Breast epithelium (tissue), 4 donors: ENCODE measurements at regions not wholly inside any gene's neighbourhood (a gene's known extent, or its start where the extent isn't known, plus 50 kb on each side); places are given as distances from the start of the nearest gene placed in this dataset.

Experiments
- DNase-seq, 2 donors: peaks; one replicate each; pipeline ENCODE4 v3.0.0-alpha.2; 2019; ENCODE audit warnings: low spot score in 2 of 2
- H3K27ac ChIP-seq, 2 donors: fragments of 200-600 bp; sonication (generic) in 1 of 2; one replicate each; pipeline ENCODE4 v1.5.1; 2016 to 2019; ENCODE audit warnings: mild to moderate bottlenecking in 1 of 2
- H3K27me3 ChIP-seq, 2 donors: fragments of 200-600 bp; sonication (generic) in 1 of 2; one replicate each; pipeline versions ENCODE4 v1.5.1 to v1.6.0; 2017 to 2019; ENCODE audit warnings: control low read depth in 1 of 2, mild to moderate bottlenecking in 1 of 2
- H3K36me3 ChIP-seq: fragments of 200-600 bp; one replicate; pipeline ENCODE4 v1.5.1; 2019
- H3K4me1 ChIP-seq, 2 donors: fragments of 200-600 bp; sonication (generic); one replicate each; pipeline ENCODE4 v1.5.1; 2016 to 2019; ENCODE audit warnings: control low read depth in 1 of 2
- H3K4me3 ChIP-seq, 3 donors: fragments of 200-600 bp; sonication (generic); 1 replicate in 2 of 3; 2 replicates in 1 of 3; pipeline ENCODE4 v1.5.1; 2016 to 2019; ENCODE audit warnings: mild to moderate bottlenecking in 3 of 3, moderate library complexity in 2 of 3
- H3K9me3 ChIP-seq, 2 donors: fragments of 200-600 bp; sonication (generic) in 1 of 2; one replicate each; pipeline ENCODE4 v1.5.1; 2016 to 2019; ENCODE audit warnings: control low read depth in 1 of 2
- CTCF ChIP-seq, 3 donors: fragments of 450-650 bp; IDR thresholded peaks; one replicate each; pipeline ENCODE4 v1.5.1; 2016 to 2017; ENCODE audit warnings: antibody characterized with exemption in 3 of 3, mild to moderate bottlenecking in 3 of 3, moderate library complexity in 3 of 3
- POLR2A ChIP-seq: fragments of 450-650 bp; IDR thresholded peaks from one replicate; pipeline ENCODE4 v1.6.1; 2016; ENCODE audit warnings: antibody characterized with exemption, mild to moderate bottlenecking, moderate library complexity
- POLR2AphosphoS5 ChIP-seq, 3 donors: sonication (generic); formaldehyde crosslinking; IDR thresholded peaks; one replicate each; pipeline ENCODE4 v1.6.1; 2017; ENCODE audit warnings: antibody characterized with exemption in 3 of 3
- intact Hi-C: fragments of 100-400 bp; cut with DNase I; formaldehyde crosslinking; loops from one replicate; pipeline ENCODE4 v1.15.1; 2023; ENCODE audit warnings: low total_unique reads

- Histone ChIP-seq H3K4me1 (no peaks in the 10 kb centered on the region), H3K4me3 (no peak overlapping the region), H3K27ac (no peak overlapping the region), H3K36me3 (no peaks in the 10 kb centered on the region), H3K27me3 (no peaks in the 10 kb centered on the region), H3K9me3 (no peaks in the 10 kb centered on the region)
- TF ChIP-seq POLR2A (no peak), CTCF (IDR thresholded peaks at IDR 0.05) (no peak), POLR2AphosphoS5 (IDR thresholded peaks at IDR 0.05) (no peak)
- intact Hi-C loops = no loop called here
- no peak for DNase-seq
Measured at GRCh38 chr11:122392508-122392907, 263.0 kb upstream of the UBASH3B start.

- Histone ChIP-seq H3K27ac (no peak overlapping the region), H3K4me3 (no peak overlapping the region), H3K4me1 (no peaks in the 10 kb centered on the region), H3K36me3 (no peaks in the 10 kb centered on the region), H3K27me3 (no peaks in the 10 kb centered on the region), H3K9me3 (no peaks in the 10 kb centered on the region)
- TF ChIP-seq POLR2A (no peak), POLR2AphosphoS5 (IDR thresholded peaks at IDR 0.05) (no peak), CTCF (IDR thresholded peaks at IDR 0.05) (no peak)
- DNase-seq = no peak
- intact Hi-C loops = no loop called here
Measured at GRCh38 chr11:122391049-122391448, 264.5 kb upstream of the UBASH3B start.

- no peaks in the 10 kb centered on the region for H3K36me3 ChIP-seq
- H3K27me3 ChIP-seq = no peaks in the 10 kb centered on the region
- DNase-seq = no peak
- TF ChIP-seq POLR2A (no peak), CTCF (IDR thresholded peaks at IDR 0.05) (no peak), POLR2AphosphoS5 (IDR thresholded peaks at IDR 0.05) (no peak)
- H3K4me3 ChIP-seq = no peak overlapping the region
- intact Hi-C loops = no loop called here
- peaks cover 0 to 18% of the 10 kb centered on the region in 2 donors for H3K9me3 ChIP-seq
- no peak overlapping the region for H3K27ac ChIP-seq
- H3K4me1 ChIP-seq = no peaks in the 10 kb centered on the region
Measured at GRCh38 chr11:122383186-122383585, 267.2 kb upstream of the BLID start.

- intact Hi-C loops = no loop called here
- Histone ChIP-seq H3K4me3 (no peak overlapping the region), H3K9me3 (peaks cover 0 to 13% of the 10 kb centered on the region in 2 donors), H3K36me3 (no peaks in the 10 kb centered on the region), H3K27me3 (no peaks in the 10 kb centered on the region), H3K27ac (no peak overlapping the region), H3K4me1 (no peaks in the 10 kb centered on the region)
- DNase-seq = no peak
- no peak for TF ChIP-seq POLR2AphosphoS5 (IDR thresholded peaks at IDR 0.05)
- TF ChIP-seq POLR2A = no peak
- TF ChIP-seq CTCF (IDR thresholded peaks at IDR 0.05) = no peak
Measured at GRCh38 chr11:122375687-122376399, 259.8 kb upstream of the BLID start.

- intact Hi-C loops = no loop called here
- TF ChIP-seq CTCF (IDR thresholded peaks at IDR 0.05) (no peak), POLR2AphosphoS5 (IDR thresholded peaks at IDR 0.05) (no peak), POLR2A (no peak)
- H3K27ac ChIP-seq = no peak overlapping the region
- H3K4me3 ChIP-seq = no peak overlapping the region
- H3K36me3 ChIP-seq = no peaks in the 10 kb centered on the region
- H3K4me1 ChIP-seq = no peaks in the 10 kb centered on the region
- no peak for DNase-seq
- H3K9me3 ChIP-seq = no peaks in the 10 kb centered on the region
- no peaks in the 10 kb centered on the region for H3K27me3 ChIP-seq
Measured at GRCh38 chr11:122368796-122369195, 252.8 kb upstream of the BLID start.
